OCI-LY1 (cell line): ENCODE measurements at regions not wholly inside any gene's neighbourhood (a gene's known extent, or its start where the extent isn't known, plus 50 kb on each side); places are given as distances from the start of the nearest gene placed in this dataset.

Source experiments
- EZH2 ChIP-seq: fragments of 200-600 bp; sonication (generic), shearing (Covaris generic); IDR thresholded peaks from 2 replicates; pipeline ENCODE4 v1.8.0; 2017; ENCODE audit warnings: borderline replicate concordance, mixed run types, mild to moderate bottlenecking, antibody characterized with exemption, low read length, moderate library complexity, mixed read lengths
- TF ChIP-seq, protein P1 (sequence below): fragments of 200-600 bp; sonication (generic), shearing (Covaris generic); IDR thresholded peaks from 2 replicates; pipeline ENCODE4 v1.5.1; 2017; ENCODE audit warnings: mild to moderate bottlenecking, antibody characterized with exemption, low read length, moderate library complexity, mixed read lengths

DNA sequence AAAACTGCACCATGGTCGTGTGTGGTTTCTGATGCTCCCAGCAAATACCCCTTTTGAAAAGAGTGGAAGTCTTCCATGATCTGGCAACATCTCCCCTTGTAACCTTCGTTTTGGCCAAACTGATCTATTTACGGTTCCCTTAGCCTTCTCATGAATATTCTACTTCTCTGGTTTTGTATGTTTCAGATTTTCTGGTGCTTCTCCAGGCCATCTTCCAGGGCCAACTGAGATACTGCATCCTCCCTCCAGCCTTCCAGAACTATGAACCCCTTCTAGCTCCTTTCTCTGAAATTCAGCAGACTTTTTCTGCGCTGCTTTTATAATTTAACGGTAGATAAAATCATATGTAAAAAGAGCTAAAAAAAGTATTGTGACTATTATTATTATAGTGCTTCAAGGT is 97.7 kb downstream of the XCL2 start:
- TF ChIP-seq, protein P1, sequence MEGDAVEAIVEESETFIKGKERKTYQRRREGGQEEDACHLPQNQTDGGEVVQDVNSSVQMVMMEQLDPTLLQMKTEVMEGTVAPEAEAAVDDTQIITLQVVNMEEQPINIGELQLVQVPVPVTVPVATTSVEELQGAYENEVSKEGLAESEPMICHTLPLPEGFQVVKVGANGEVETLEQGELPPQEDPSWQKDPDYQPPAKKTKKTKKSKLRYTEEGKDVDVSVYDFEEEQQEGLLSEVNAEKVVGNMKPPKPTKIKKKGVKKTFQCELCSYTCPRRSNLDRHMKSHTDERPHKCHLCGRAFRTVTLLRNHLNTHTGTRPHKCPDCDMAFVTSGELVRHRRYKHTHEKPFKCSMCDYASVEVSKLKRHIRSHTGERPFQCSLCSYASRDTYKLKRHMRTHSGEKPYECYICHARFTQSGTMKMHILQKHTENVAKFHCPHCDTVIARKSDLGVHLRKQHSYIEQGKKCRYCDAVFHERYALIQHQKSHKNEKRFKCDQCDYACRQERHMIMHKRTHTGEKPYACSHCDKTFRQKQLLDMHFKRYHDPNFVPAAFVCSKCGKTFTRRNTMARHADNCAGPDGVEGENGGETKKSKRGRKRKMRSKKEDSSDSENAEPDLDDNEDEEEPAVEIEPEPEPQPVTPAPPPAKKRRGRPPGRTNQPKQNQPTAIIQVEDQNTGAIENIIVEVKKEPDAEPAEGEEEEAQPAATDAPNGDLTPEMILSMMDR, result no peak
- TF ChIP-seq EZH2, result no peak
